Activated T-cell treated with anti-CD3 and anti-CD28 coated beads, Interleukin-2, amount 50 U/mL, for 72 hours (primary cell): ENCODE measurements at regions not wholly inside any gene's neighbourhood (a gene's known extent, or its start where the extent isn't known, plus 50 kb on each side); places are given as distances from the start of the nearest gene placed in this dataset.

Experiments
- ATAC-seq, 2 donors: fragments of 150-1000 bp; cut with Tn5 transposase; replicated peaks in 1 of 2; 2 replicates each; pipeline ENCODE4 v1.10.0; 2021; ENCODE audit warnings: moderate library complexity in 2 of 2, mild to moderate bottlenecking in 1 of 2
- DNase-seq, 2 donors: peaks; one replicate each; pipeline ENCODE4 v3.0.0; 2021 to 2022; ENCODE audit warnings: mixed read lengths in 1 of 2
- H3K27ac Mint-ChIP-seq: one replicate; pipeline ENCODE4 v1.8.0; 2022; ENCODE audit warnings: mild to moderate bottlenecking, moderate library complexity, mixed read lengths
- H3K27me3 Mint-ChIP-seq: one replicate; pipeline ENCODE4 v1.8.0; 2022; ENCODE audit warnings: low read depth, mixed read lengths
- H3K36me3 Mint-ChIP-seq, 2 donors: one replicate each; pipeline ENCODE4 v1.8.0; 2022; ENCODE audit warnings: mixed read lengths in 2 of 2, mild to moderate bottlenecking in 1 of 2; ENCODE audit not compliant: insufficient read depth in 2 of 2
- H3K4me1 Mint-ChIP-seq: one replicate; pipeline ENCODE4 v1.8.0; 2022; ENCODE audit warnings: low read depth, mixed read lengths
- H3K4me3 Mint-ChIP-seq, 2 donors: one replicate each; pipeline ENCODE4 v1.8.0; 2022; ENCODE audit warnings: mild to moderate bottlenecking in 2 of 2, mixed read lengths in 2 of 2, moderate library complexity in 2 of 2
- H3K9me3 Mint-ChIP-seq, 2 donors: one replicate each; pipeline ENCODE4 v1.8.0; 2022; ENCODE audit warnings: mixed read lengths in 2 of 2

- no peak for ATAC-seq
- Mint-ChIP-seq H3K4me3 (no peak overlapping the region), H3K27ac (no peak overlapping the region), H3K4me1 (no peaks in the 10 kb centered on the region), H3K27me3 (peaks cover 12% of the 10 kb centered on the region), H3K36me3 (no peaks in the 10 kb centered on the region), H3K9me3 (no peaks in the 10 kb centered on the region)
- DNase-seq = no peak
Measured at GRCh38 chrX:44470816-44471215, 71.8 kb downstream of the FUNDC1 start.

DNA sequence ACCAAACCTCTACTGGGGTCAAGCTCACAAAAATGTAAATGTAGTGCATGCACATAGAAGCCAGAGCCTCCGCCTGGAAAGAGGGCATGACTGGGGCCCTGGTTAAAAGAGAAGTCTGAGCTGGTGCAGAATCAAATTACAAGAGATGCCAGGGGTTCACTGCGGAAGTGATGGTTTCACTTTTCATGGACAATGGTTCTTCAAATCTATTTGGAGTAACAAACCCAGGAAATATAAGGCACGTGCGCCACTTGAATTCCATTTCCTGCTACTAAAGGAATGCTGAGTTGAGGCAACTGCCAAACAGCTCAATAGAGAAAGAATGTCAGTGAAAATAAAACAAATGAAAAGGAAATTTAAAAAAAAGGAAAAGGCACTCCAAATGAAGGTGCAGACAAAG is 79.8 kb downstream of the FUNDC1 start:
- H3K36me3 Mint-ChIP-seq = peaks cover 0 to 1% of the 10 kb centered on the region in 2 donors
- no peaks in the 10 kb centered on the region for H3K4me1 Mint-ChIP-seq

DNA sequence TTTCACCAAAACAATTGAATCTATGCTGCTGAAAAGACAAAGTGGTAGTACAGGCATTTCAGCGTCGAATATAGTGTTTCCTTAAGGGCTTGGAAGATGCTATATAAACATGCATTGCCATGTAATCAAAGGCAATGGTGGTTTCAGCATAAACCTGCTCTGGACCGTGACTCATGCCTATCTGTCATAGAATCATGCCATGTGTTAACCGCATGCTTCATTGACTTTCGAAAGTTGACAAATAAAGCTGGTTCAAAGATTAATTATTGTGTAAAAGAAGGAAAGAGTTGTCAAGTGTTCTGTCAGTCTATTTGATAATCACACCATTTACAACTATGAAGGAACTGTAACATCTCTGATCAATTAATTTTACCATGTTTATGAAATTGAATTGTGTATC is 83.2 kb downstream of the FUNDC1 start:
- H3K9me3 Mint-ChIP-seq = peaks cover 0 to 4% of the 10 kb centered on the region in 2 donors
- no peak for DNase-seq
- H3K4me1 Mint-ChIP-seq = no peaks in the 10 kb centered on the region
- ATAC-seq = no peak
- peaks cover 0 to 1% of the 10 kb centered on the region in 2 donors for H3K36me3 Mint-ChIP-seq
- peaks cover 32% of the 10 kb centered on the region for H3K27me3 Mint-ChIP-seq
- H3K4me3 Mint-ChIP-seq = no peak overlapping the region
- H3K27ac Mint-ChIP-seq = no peak overlapping the region

More for the DNA sequence above, 79.8 kb downstream of the FUNDC1 start:
- DNase-seq (no peak), ATAC-seq (no peak)
- Mint-ChIP-seq H3K9me3 (peaks cover 0 to 4% of the 10 kb centered on the region in 2 donors), H3K27me3 (peaks cover 29% of the 10 kb centered on the region), H3K27ac (no peak overlapping the region), H3K4me3 (no peak overlapping the region)

- ATAC-seq (no peak), DNase-seq (no peak)
- Mint-ChIP-seq H3K9me3 (peaks cover 0 to 4% of the 10 kb centered on the region in 2 donors), H3K27ac (no peak overlapping the region), H3K36me3 (no peaks in the 10 kb centered on the region), H3K4me3 (no peak overlapping the region), H3K27me3 (peaks cover 14% of the 10 kb centered on the region), H3K4me1 (no peaks in the 10 kb centered on the region)
Measured at GRCh38 chrX:44456685-44457084, 86.0 kb downstream of the FUNDC1 start.

DNA sequence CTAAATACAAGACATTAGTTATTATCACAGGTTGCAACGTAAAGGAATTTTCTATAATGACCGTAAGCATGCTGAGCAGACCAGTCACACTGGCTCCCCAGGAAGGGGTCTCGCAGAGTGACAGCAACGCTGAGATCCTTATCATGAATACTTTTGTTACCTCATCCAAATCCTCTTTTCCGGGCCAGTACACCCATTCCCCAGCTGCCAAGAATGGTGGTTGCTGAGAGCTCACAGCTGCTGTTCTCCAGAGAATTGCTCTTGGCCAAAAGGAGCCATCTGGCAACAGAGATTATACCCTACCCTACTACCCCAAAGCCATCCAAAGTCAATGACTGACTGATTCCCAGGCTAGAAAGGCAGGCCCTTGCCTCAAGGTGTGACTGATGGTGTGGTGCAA is 91.6 kb downstream of the FUNDC1 start:
- Mint-ChIP-seq H3K4me3 (no peak overlapping the region), H3K36me3 (no peaks in the 10 kb centered on the region), H3K9me3 (peaks cover 0 to 2% of the 10 kb centered on the region in 2 donors), H3K4me1 (no peaks in the 10 kb centered on the region), H3K27me3 (peaks cover 18% of the 10 kb centered on the region), H3K27ac (no peak overlapping the region)
- ATAC-seq = no peak
- no peak for DNase-seq

DNA sequence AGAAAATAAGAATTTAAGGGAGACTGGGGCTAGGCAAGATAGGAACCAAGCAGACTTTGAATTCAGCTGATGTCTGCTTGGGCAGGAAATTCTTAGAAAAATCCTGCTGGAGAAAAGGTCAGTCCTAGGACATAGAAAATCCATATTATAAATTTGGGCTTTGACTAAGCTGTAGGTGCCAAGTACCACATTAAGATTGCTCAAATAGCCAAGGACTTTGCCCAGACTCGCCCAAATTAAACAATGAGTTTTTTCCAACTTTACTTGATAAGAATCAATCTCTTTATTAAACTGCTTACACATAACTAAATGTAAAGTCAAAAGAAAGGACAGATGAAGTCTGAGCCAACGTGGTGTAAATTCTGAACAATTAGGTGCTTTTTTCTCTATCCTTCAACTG is 95.4 kb downstream of the FUNDC1 start:
- no peak overlapping the region for H3K27ac Mint-ChIP-seq
- H3K4me1 Mint-ChIP-seq = no peaks in the 10 kb centered on the region
- H3K36me3 Mint-ChIP-seq = no peaks in the 10 kb centered on the region
- peaks cover 14% of the 10 kb centered on the region for H3K27me3 Mint-ChIP-seq
- DNase-seq (no peak), ATAC-seq (no peak)
- peaks cover 0 to 2% of the 10 kb centered on the region in 2 donors for H3K9me3 Mint-ChIP-seq
- no peak overlapping the region for H3K4me3 Mint-ChIP-seq

DNA sequence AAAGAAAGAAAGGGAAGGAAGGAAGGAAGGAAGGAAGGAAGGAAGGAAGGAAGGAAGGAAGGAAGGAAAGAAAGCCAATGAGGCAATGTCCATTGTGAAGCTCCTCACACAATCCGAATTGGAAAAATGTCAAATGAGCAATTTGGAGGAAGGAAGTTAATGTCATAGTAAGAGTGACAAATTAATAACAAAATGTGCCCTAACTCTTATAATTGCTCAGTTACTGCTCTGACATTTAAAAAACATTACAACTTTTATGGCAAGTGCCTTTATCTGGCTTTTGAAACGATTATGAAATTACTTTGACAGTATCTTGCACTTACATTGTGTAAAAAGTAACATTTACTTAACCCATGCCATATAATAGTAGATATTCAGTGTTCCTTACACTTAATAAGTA is 96.5 kb upstream of the EFHC2 start:
- H3K4me1 Mint-ChIP-seq = peaks cover 4% of the 10 kb centered on the region
- no peaks in the 10 kb centered on the region for H3K9me3 Mint-ChIP-seq
- no peaks in the 10 kb centered on the region for H3K27me3 Mint-ChIP-seq
- ATAC-seq = no peak
- H3K4me3 Mint-ChIP-seq = no peak overlapping the region
- no peak overlapping the region for H3K27ac Mint-ChIP-seq
- DNase-seq = no peak
- peaks cover 0 to 4% of the 10 kb centered on the region in 2 donors for H3K36me3 Mint-ChIP-seq

DNA sequence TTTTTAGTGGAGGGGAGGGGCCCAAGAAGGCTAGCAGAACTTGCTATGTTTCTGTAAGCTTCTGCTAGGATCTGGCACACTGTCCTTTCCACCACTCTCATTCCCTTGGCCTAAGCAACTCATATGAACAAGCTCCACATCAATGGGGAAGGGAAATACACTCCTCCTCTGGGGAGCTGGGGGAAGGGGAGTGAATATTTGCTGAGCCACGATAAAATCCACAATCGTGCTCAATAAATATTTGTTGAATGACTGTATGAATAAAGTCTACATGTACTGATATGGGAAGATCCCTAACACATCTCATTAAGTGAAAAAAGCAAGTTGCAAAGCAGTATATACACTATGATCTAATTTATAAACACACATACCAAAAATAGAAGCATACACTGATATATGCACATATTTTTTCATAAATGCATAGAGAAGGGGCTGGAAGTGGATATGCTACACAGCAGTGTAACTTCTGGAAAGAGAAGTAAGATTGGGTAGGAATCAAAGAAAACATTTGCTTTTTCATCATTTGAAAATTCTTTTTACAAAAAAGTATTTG is 95.8 kb upstream of the EFHC2 start:
- ATAC-seq (no peak), DNase-seq (no peak)
- H3K27ac Mint-ChIP-seq = no peak overlapping the region
- peaks cover 6% of the 10 kb centered on the region for H3K27me3 Mint-ChIP-seq
- no peak overlapping the region for H3K4me3 Mint-ChIP-seq
- H3K36me3 Mint-ChIP-seq = peaks cover 3 to 4% of the 10 kb centered on the region in 2 donors
- H3K9me3 Mint-ChIP-seq = no peaks in the 10 kb centered on the region
- H3K4me1 Mint-ChIP-seq = peaks cover 10% of the 10 kb centered on the region

DNA sequence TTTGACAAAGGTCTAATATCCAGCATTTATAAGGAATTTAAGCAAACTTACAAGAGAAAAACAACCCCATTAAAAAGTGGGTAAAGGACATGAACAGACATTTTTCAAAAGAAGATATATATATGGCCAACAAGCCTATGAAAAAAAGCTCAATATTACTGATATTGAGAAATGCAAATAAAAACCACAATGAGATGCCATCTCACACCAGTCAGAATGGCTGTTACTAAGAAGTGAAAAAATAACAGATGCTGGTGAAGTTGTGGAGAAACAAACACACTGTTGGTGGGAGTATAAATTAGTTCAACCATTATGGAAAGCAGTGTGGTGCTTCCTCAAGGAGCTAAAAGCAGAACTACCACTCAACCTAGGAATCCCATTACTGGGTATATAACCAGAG is 91.6 kb upstream of the EFHC2 start:
- DNase-seq (no peak), ATAC-seq (peak; percentile 9 to 60)
- Mint-ChIP-seq H3K9me3 (peaks cover 0 to 1% of the 10 kb centered on the region in 2 donors), H3K36me3 (peaks cover 4 to 6% of the 10 kb centered on the region in 2 donors), H3K4me3 (no peak overlapping the region), H3K27ac (no peak overlapping the region), H3K4me1 (peaks cover 10% of the 10 kb centered on the region), H3K27me3 (peaks cover 19% of the 10 kb centered on the region)

GRCh38 chrX:44433556-44433955 is 90.1 kb upstream of the EFHC2 start:
- peaks cover 18% of the 10 kb centered on the region for H3K4me1 Mint-ChIP-seq
- H3K9me3 Mint-ChIP-seq = peaks cover 0 to 1% of the 10 kb centered on the region in 2 donors
- ATAC-seq (no peak), DNase-seq (no peak)
- H3K27me3 Mint-ChIP-seq = peaks cover 19% of the 10 kb centered on the region
- no peak overlapping the region for H3K4me3 Mint-ChIP-seq
- H3K36me3 Mint-ChIP-seq = peaks cover 4 to 6% of the 10 kb centered on the region in 2 donors
- H3K27ac Mint-ChIP-seq = no peak overlapping the region

- Mint-ChIP-seq H3K27me3 (peaks cover 28% of the 10 kb centered on the region), H3K4me3 (no peak overlapping the region)
Measured at GRCh38 chrX:44432641-44433040, 89.2 kb upstream of the EFHC2 start.

GRCh38 chrX:44431194-44431593 is 87.7 kb upstream of the EFHC2 start:
- peaks cover 38% of the 10 kb centered on the region for H3K27me3 Mint-ChIP-seq
- peaks cover 0 to 1% of the 10 kb centered on the region in 2 donors for H3K9me3 Mint-ChIP-seq
- no peak overlapping the region for H3K4me3 Mint-ChIP-seq
- DNase-seq (no peak), ATAC-seq (no peak)
- no peak overlapping the region for H3K27ac Mint-ChIP-seq
- H3K36me3 Mint-ChIP-seq = peaks cover 4 to 6% of the 10 kb centered on the region in 2 donors
- H3K4me1 Mint-ChIP-seq = peaks cover 18% of the 10 kb centered on the region

More at GRCh38 chrX:44432641-44433040, 89.2 kb upstream of the EFHC2 start:
- peaks cover 0 to 1% of the 10 kb centered on the region in 2 donors for H3K9me3 Mint-ChIP-seq
- peaks cover 4 to 6% of the 10 kb centered on the region in 2 donors for H3K36me3 Mint-ChIP-seq
- H3K4me1 Mint-ChIP-seq = peaks cover 18% of the 10 kb centered on the region
- DNase-seq (no peak), ATAC-seq (no peak)
- no peak overlapping the region for H3K27ac Mint-ChIP-seq

GRCh38 chrX:44428989-44429627 is 85.6 kb upstream of the EFHC2 start:
- peaks cover 0 to 1% of the 10 kb centered on the region in 2 donors for H3K9me3 Mint-ChIP-seq

DNA sequence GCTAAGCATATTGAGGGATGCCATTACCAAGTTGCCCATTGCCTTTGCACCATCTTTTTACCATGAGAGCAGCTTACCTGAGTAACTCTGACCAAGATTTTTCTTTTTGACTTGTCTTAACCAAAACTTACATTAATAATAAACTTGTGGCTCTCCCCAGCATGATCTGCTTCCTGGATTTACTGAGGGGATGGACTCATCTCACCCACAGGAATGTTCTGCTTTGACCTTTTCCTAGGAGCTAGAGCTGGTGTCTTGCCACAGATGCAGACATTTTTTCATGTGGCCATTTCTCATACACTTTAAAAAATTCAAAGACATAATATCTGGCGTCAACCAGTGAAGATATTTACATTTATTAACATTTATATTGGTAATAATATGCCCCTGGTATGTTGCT is 79.2 kb upstream of the EFHC2 start:
- H3K9me3 Mint-ChIP-seq = no peaks in the 10 kb centered on the region
- no peak for DNase-seq
- H3K4me1 Mint-ChIP-seq = no peaks in the 10 kb centered on the region
- no peaks in the 10 kb centered on the region for H3K36me3 Mint-ChIP-seq
- ATAC-seq = no peak
- no peak overlapping the region for H3K27ac Mint-ChIP-seq
- H3K4me3 Mint-ChIP-seq = no peak overlapping the region
- H3K27me3 Mint-ChIP-seq = peaks cover 62% of the 10 kb centered on the region

More at GRCh38 chrX:44428989-44429627, 85.6 kb upstream of the EFHC2 start:
- DNase-seq = peak; percentile 23 to 29
- no peak overlapping the region for H3K4me3 Mint-ChIP-seq
- peaks cover 9% of the 10 kb centered on the region for H3K4me1 Mint-ChIP-seq
- H3K36me3 Mint-ChIP-seq = peaks cover 0 to 3% of the 10 kb centered on the region in 2 donors
- H3K27ac Mint-ChIP-seq = peak overlapping the region; percentile 31
- H3K27me3 Mint-ChIP-seq = peaks cover 54% of the 10 kb centered on the region
- peak; percentile 92 to 94 for ATAC-seq
